Mesendoderm (in vitro differentiated cells): ENCODE measurements at regions not wholly inside any gene's neighbourhood (a gene's known extent, or its start where the extent isn't known, plus 50 kb on each side); places are given as distances from the start of the nearest gene placed in this dataset.
A peak's percentile ranks its signal among the peaks of the same experiment; 100 is the strongest.

Experiments
- DNase-seq: peaks from one replicate; pipeline ENCODE4 v3.0.0; 2013
- H2AK5ac ChIP-seq: 2 replicates; pipeline ENCODE4 v1.6.1; 2013; ENCODE audit warnings: low read length, inconsistent platforms
- H2BK120ac ChIP-seq: 2 replicates; pipeline ENCODE4 v1.6.1; 2013; ENCODE audit warnings: low read depth, mild to moderate bottlenecking, low read length, moderate library complexity, mixed read lengths
- H2BK15ac ChIP-seq: replicated peaks from 2 replicates; pipeline ENCODE4 v1.6.1; 2013; ENCODE audit warnings: low read depth, mild to moderate bottlenecking, moderate library complexity
- H2BK5ac ChIP-seq: 2 replicates; pipeline ENCODE4 v1.6.1; 2013; ENCODE audit warnings: low read length, inconsistent platforms
- H3K18ac ChIP-seq: 2 replicates; pipeline ENCODE4 v1.6.1; 2013; ENCODE audit warnings: mild to moderate bottlenecking, low read length, mixed read lengths
- H3K23ac ChIP-seq: one replicate; pipeline ENCODE4 v1.6.1; 2013; ENCODE audit warnings: low read length
- H3K27ac ChIP-seq: 2 replicates; pipeline ENCODE4 v1.5.1; 2013; ENCODE audit warnings: low read depth, mild to moderate bottlenecking, inconsistent platforms, low read length, moderate library complexity
- H3K27me3 ChIP-seq: 2 replicates; pipeline ENCODE4 v1.6.1; 2013; ENCODE audit warnings: low read length, control low read depth, mild to moderate bottlenecking, inconsistent platforms; ENCODE audit not compliant: insufficient read depth, poor library complexity
- H3K36me3 ChIP-seq: 2 replicates; pipeline ENCODE4 v1.6.1; 2013; ENCODE audit warnings: low read length, inconsistent platforms; ENCODE audit not compliant: control insufficient read depth, insufficient read depth
- H3K4ac ChIP-seq: one replicate; pipeline ENCODE4 v1.6.1; 2013; ENCODE audit warnings: low read depth, mild to moderate bottlenecking, low read length, moderate library complexity
- H3K4me1 ChIP-seq: 2 replicates; pipeline ENCODE4 v1.6.1; 2013; ENCODE audit warnings: low read depth, low read length, inconsistent platforms; ENCODE audit not compliant: control insufficient read depth
- H3K4me2 ChIP-seq: 2 replicates; pipeline ENCODE4 v1.6.1; 2013; ENCODE audit warnings: low read length
- H3K4me3 ChIP-seq: 2 replicates; pipeline ENCODE4 v1.5.1; 2013; ENCODE audit warnings: mild to moderate bottlenecking, low read length
- H3K56ac ChIP-seq: one replicate; pipeline ENCODE4 v1.6.1; 2013; ENCODE audit warnings: low read length
- H3K79me1 ChIP-seq: 2 replicates; pipeline ENCODE4 v1.6.1; 2013; ENCODE audit warnings: low read length, inconsistent platforms
- H3K79me2 ChIP-seq: 2 replicates; pipeline ENCODE4 v1.6.1; 2013; ENCODE audit warnings: mild to moderate bottlenecking, low read length; ENCODE audit not compliant: control insufficient read depth, insufficient read depth
- H3K9ac ChIP-seq: 2 replicates; pipeline ENCODE4 v1.6.1; 2013; ENCODE audit warnings: low read length, inconsistent platforms
- H4K5ac ChIP-seq: one replicate; pipeline ENCODE4 v1.6.1; 2013; ENCODE audit warnings: low read length
- H4K8ac ChIP-seq: one replicate; pipeline ENCODE4 v1.6.1; 2013; ENCODE audit warnings: low read depth, mild to moderate bottlenecking, control low read depth, low read length, moderate library complexity
- WGBS: extraction: QIAGEN DNeasy Blood & Tissue Kit; methylation state at CpG from one replicate; pipeline ENCODE4 v1.1.7; 2013; ENCODE audit warnings: low lambda C conversion rate, missing lambda C conversion rate; ENCODE audit not compliant: insufficient coverage; ENCODE audit errors: extremely low coverage; 5-methylcytosine and 5-hydroxymethylcytosine counted together

GRCh38 chr1:229894532-229894931, 172.5 kb upstream of the GALNT2 start:
- Histone ChIP-seq H3K4me1 (no peaks in the 10 kb centered on the region), H3K36me3 (no peaks in the 10 kb centered on the region), H2BK15ac (no peak overlapping the region), H3K4ac (no peak overlapping the region), H2BK120ac (no peak overlapping the region), H3K79me2 (no peaks in the 10 kb centered on the region), H3K27me3 (no peaks in the 10 kb centered on the region), H3K18ac (no peak overlapping the region), H2BK5ac (no peak overlapping the region), H2AK5ac (no peak overlapping the region), H3K79me1 (no peaks in the 10 kb centered on the region), H3K23ac (no peak overlapping the region), H3K4me2 (no peak overlapping the region), H3K9ac (no peak overlapping the region), H3K27ac (no peak overlapping the region), H3K56ac (no peak overlapping the region), H3K4me3 (no peak overlapping the region), H4K8ac (no peak overlapping the region), H4K5ac (no peak overlapping the region)
- DNase-seq = no peak

GRCh38 chr1:229895605-229896004, 171.4 kb upstream of the GALNT2 start:
- no peaks in the 10 kb centered on the region for H3K27me3 ChIP-seq
- H3K4ac ChIP-seq = no peak overlapping the region
- H2BK5ac ChIP-seq = no peak overlapping the region
- no peak overlapping the region for H3K9ac ChIP-seq
- no peak overlapping the region for H3K23ac ChIP-seq
- DNase-seq = no peak
- no peaks in the 10 kb centered on the region for H3K79me2 ChIP-seq
- no CpG with 5 or more reads among the region's 3 CpGs for WGBS
- H3K56ac ChIP-seq = no peak overlapping the region
- no peak overlapping the region for H3K27ac ChIP-seq
- H3K4me3 ChIP-seq = no peak overlapping the region
- no peak overlapping the region for H2AK5ac ChIP-seq
- H3K4me2 ChIP-seq = no peak overlapping the region
- H4K5ac ChIP-seq = no peak overlapping the region
- H2BK15ac ChIP-seq = no peak overlapping the region
- H3K36me3 ChIP-seq = no peaks in the 10 kb centered on the region
- H3K18ac ChIP-seq = no peak overlapping the region
- no peaks in the 10 kb centered on the region for H3K79me1 ChIP-seq
- H2BK120ac ChIP-seq = no peak overlapping the region
- no peak overlapping the region for H4K8ac ChIP-seq
- H3K4me1 ChIP-seq = no peaks in the 10 kb centered on the region

DNA sequence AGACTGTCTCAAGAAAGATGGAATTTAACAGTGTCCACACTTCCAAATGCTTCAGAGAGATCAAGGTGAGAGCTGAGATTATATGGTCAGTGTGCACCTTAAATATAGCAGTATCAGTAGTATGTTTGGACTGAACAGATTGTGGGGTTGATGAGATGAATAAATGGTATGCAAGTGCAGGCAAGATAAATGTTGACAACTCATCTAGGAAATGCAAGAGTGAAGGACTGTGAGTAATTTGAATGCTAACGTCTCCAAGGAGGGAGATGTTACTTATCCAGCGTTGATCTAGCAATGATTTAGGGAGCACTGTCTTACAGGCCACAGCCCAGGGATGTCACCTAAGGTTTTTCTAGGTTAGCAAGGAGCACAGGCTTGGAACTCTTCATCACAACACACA, 170.7 kb upstream of the GALNT2 start:
- no CpG with 5 or more reads among the region's 2 CpGs for WGBS
- Histone ChIP-seq H4K5ac (no peak overlapping the region), H2BK120ac (no peak overlapping the region), H3K4me3 (no peak overlapping the region), H3K23ac (no peak overlapping the region), H3K4me2 (no peak overlapping the region), H2BK5ac (no peak overlapping the region), H4K8ac (no peak overlapping the region), H3K9ac (no peak overlapping the region), H3K27ac (no peak overlapping the region), H3K27me3 (no peaks in the 10 kb centered on the region), H3K79me2 (no peaks in the 10 kb centered on the region), H3K36me3 (no peaks in the 10 kb centered on the region), H3K79me1 (no peaks in the 10 kb centered on the region), H3K56ac (no peak overlapping the region), H3K4me1 (no peaks in the 10 kb centered on the region), H2BK15ac (no peak overlapping the region), H3K18ac (no peak overlapping the region), H2AK5ac (no peak overlapping the region), H3K4ac (no peak overlapping the region)
- DNase-seq = no peak

GRCh38 chr1:229896861-229897260, 170.2 kb upstream of the GALNT2 start:
- no peak overlapping the region for H2BK5ac ChIP-seq
- no peak overlapping the region for H2AK5ac ChIP-seq
- no peaks in the 10 kb centered on the region for H3K4me1 ChIP-seq
- H3K4me2 ChIP-seq = no peak overlapping the region
- H3K79me2 ChIP-seq = no peaks in the 10 kb centered on the region
- H4K5ac ChIP-seq = no peak overlapping the region
- no peak overlapping the region for H3K4me3 ChIP-seq
- H3K56ac ChIP-seq = no peak overlapping the region
- H3K27ac ChIP-seq = no peak overlapping the region
- no peaks in the 10 kb centered on the region for H3K36me3 ChIP-seq
- no peak for DNase-seq
- H2BK15ac ChIP-seq = no peak overlapping the region
- H3K4ac ChIP-seq = no peak overlapping the region
- no CpG with 5 or more reads among the region's 5 CpGs for WGBS
- no peak overlapping the region for H4K8ac ChIP-seq
- H3K23ac ChIP-seq = no peak overlapping the region
- no peak overlapping the region for H3K9ac ChIP-seq
- H2BK120ac ChIP-seq = no peak overlapping the region
- no peak overlapping the region for H3K18ac ChIP-seq
- no peaks in the 10 kb centered on the region for H3K79me1 ChIP-seq
- H3K27me3 ChIP-seq = no peaks in the 10 kb centered on the region

DNA sequence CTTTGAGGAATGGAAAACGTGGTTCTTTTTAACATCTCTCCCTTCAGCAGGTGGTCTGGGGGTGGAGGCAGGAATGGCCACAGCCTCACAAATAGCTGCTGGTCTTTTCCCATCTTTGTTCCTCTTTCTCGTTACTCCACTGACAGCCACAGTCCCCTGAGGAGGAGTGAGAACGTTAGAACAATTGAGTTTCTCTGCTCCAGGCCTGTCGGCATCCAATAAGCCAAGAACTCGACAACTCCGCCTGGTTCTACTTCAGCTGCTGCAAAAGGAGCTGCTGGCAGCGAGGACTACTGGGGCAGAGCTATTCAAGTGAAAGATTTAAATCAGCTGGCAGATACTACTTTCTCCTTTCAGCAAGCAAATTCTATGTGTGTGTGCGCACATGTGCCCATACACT, 169.5 kb upstream of the GALNT2 start:
- H2BK5ac ChIP-seq = no peak overlapping the region
- no peak overlapping the region for H3K56ac ChIP-seq
- no peaks in the 10 kb centered on the region for H3K79me2 ChIP-seq
- peak; percentile 2 for DNase-seq
- H3K27ac ChIP-seq = no peak overlapping the region
- no peak overlapping the region for H4K5ac ChIP-seq
- no peak overlapping the region for H4K8ac ChIP-seq
- no peaks in the 10 kb centered on the region for H3K79me1 ChIP-seq
- H3K9ac ChIP-seq = no peak overlapping the region
- no peaks in the 10 kb centered on the region for H3K27me3 ChIP-seq
- no CpG with 5 or more reads among the region's 8 CpGs for WGBS
- no peaks in the 10 kb centered on the region for H3K4me1 ChIP-seq
- H3K18ac ChIP-seq = no peak overlapping the region
- no peak overlapping the region for H3K4me2 ChIP-seq
- no peak overlapping the region for H3K4ac ChIP-seq
- no peak overlapping the region for H3K23ac ChIP-seq
- no peak overlapping the region for H2BK15ac ChIP-seq
- no peak overlapping the region for H2AK5ac ChIP-seq
- H3K36me3 ChIP-seq = no peaks in the 10 kb centered on the region
- H2BK120ac ChIP-seq = no peak overlapping the region
- no peak overlapping the region for H3K4me3 ChIP-seq

DNA sequence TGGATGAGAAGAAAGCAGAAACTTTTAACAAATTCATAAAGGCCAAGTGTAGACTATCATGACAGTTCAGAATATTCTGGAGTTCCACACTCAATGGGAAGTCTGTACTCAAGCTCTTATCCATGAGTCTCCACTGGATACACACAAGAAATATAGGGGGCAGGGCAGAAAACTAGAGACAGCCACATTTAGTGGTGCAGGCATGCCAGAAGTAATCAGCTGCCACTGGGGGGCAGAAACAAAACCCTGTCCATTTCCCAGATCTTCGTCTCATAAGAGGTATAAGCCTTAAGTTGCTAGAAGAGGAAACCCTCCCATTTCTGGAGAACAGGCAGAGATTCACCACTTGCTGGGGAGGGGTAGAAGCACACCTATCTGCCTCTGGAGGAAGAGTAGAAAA, 166.8 kb upstream of the GALNT2 start:
- Histone ChIP-seq H2BK120ac (no peak overlapping the region), H3K36me3 (no peaks in the 10 kb centered on the region), H3K27ac (no peak overlapping the region), H4K8ac (no peak overlapping the region), H3K18ac (no peak overlapping the region), H3K9ac (no peak overlapping the region), H3K79me2 (no peaks in the 10 kb centered on the region), H2AK5ac (no peak overlapping the region), H2BK15ac (no peak overlapping the region), H3K4me2 (no peak overlapping the region), H3K4ac (no peak overlapping the region), H2BK5ac (no peak overlapping the region), H3K27me3 (no peaks in the 10 kb centered on the region), H3K4me1 (no peaks in the 10 kb centered on the region), H3K56ac (no peak overlapping the region), H3K4me3 (no peak overlapping the region), H3K23ac (no peak overlapping the region), H4K5ac (no peak overlapping the region), H3K79me1 (no peaks in the 10 kb centered on the region)
- DNase-seq = no peak
- WGBS = no CpG with 5 or more reads among the region's 1 CpG
